Activated CD4-positive, CD25-positive, alpha-beta regulatory T cell treated with anti-CD3 and anti-CD28 coated beads, Interleukin-2, amount 50 U/mL, for 16 hours (primary cell): ENCODE measurements at regions not wholly inside any gene's neighbourhood (a gene's known extent, or its start where the extent isn't known, plus 50 kb on each side); places are given as distances from the start of the nearest gene placed in this dataset.
"Not testable (repeated sequence)": the region's sequence is repeated elsewhere in the genome, so short reads cannot be mapped to it uniquely, and the experiment has no call there.

ENCODE experiments used
- DNase-seq: peaks from one replicate; pipeline ENCODE4 v3.0.0-alpha.2; 2020; ENCODE audit warnings: low read depth, low spot score

- no peak for DNase-seq
These were observed 100.1 kb upstream of the GADD45A start for GRCh38 chr1:67584938-67585337.

- no peak for DNase-seq
These were observed 98.4 kb upstream of the GADD45A start for GRCh38 chr1:67586596-67586995.

- DNase-seq: no peak
These were observed 96.7 kb upstream of the GADD45A start for GRCh38 chr1:67588178-67588855.

- no peak for DNase-seq
These were observed 95.3 kb upstream of the GADD45A start for GRCh38 chr1:67589519-67590233.

- no peak for DNase-seq
These were observed 94.7 kb upstream of the GADD45A start for GRCh38 chr1:67590329-67590728.

- no peak for DNase-seq
These were observed 90.2 kb upstream of the GADD45A start for GRCh38 chr1:67594764-67595163.

GRCh38 chr1:67596674-67597073 lies 88.3 kb upstream of the GADD45A start:
- DNase-seq: no peak

- DNase-seq: no peak
These were observed 87.7 kb upstream of the GADD45A start for GRCh38 chr1:67597336-67597735.

GRCh38 chr1:67599085-67599484 lies 85.9 kb upstream of the GADD45A start:
- no peak for DNase-seq

GRCh38 chr1:67601539-67601938 lies 83.5 kb upstream of the GADD45A start:
- no peak for DNase-seq

GRCh38 chr1:67601955-67602354 lies 83.0 kb upstream of the GADD45A start:
- DNase-seq: no peak

- DNase-seq: no peak
These were observed 80.2 kb upstream of the GADD45A start for GRCh38 chr1:67604778-67605177.

GRCh38 chr1:67605209-67605780 lies 79.7 kb upstream of the GADD45A start:
- no peak for DNase-seq

- DNase-seq: no peak
These were observed 77.7 kb upstream of the GADD45A start for GRCh38 chr1:67607286-67607685.

GRCh38 chr1:67607699-67608098 lies 77.3 kb upstream of the GADD45A start:
- no peak for DNase-seq

- DNase-seq: no peak
These were observed 76.1 kb upstream of the GADD45A start for GRCh38 chr1:67608661-67609576.

GRCh38 chr1:67609577-67610341 lies 75.2 kb upstream of the GADD45A start:
- no peak for DNase-seq

GRCh38 chr1:67610450-67610849 lies 74.6 kb upstream of the GADD45A start:
- no peak for DNase-seq

- no peak for DNase-seq
These were observed 73.2 kb upstream of the GADD45A start for GRCh38 chr1:67611846-67612245.

GRCh38 chr1:67612788-67613241 lies 72.2 kb upstream of the GADD45A start:
- DNase-seq: no peak

GRCh38 chr1:67613479-67613878 lies 71.5 kb upstream of the GADD45A start:
- DNase-seq: not testable (repeated sequence)
